Tibial artery (tissue), 4 donors: ENCODE measurements at regions not wholly inside any gene's neighbourhood (a gene's known extent, or its start where the extent isn't known, plus 50 kb on each side); places are given as distances from the start of the nearest gene placed in this dataset.

ENCODE experiments used
- DNase-seq, 2 donors: peaks; one replicate each; pipeline ENCODE4 v3.0.0-alpha.2; 2019
- H3K27ac ChIP-seq, 2 donors: fragments of 200-600 bp; sonication (generic) in 1 of 2; 1 replicate in 1 of 2; 2 replicates in 1 of 2; pipeline ENCODE4 v1.5.1; 2018 to 2019; ENCODE audit warnings: mild to moderate bottlenecking in 1 of 2
- H3K27me3 ChIP-seq, 2 donors: fragments of 200-600 bp; sonication (generic) in 1 of 2; one replicate each; pipeline versions ENCODE4 v1.5.1 to v1.6.0; 2016 to 2019
- H3K36me3 ChIP-seq, 3 donors: fragments of 200-600 bp; sonication (generic) in 2 of 3; one replicate each; pipeline ENCODE4 v1.5.1; 2016 to 2019; ENCODE audit warnings: mild to moderate bottlenecking in 2 of 3
- H3K4me1 ChIP-seq, 4 donors: fragments of 200-600 bp; sonication (generic) in 2 of 4; 1 replicate in 3 of 4; 2 replicates in 1 of 4; pipeline ENCODE4 v1.5.1; 2016 to 2019
- H3K4me3 ChIP-seq, 2 donors: fragments of 200-600 bp; sonication (generic) in 1 of 2; 1 replicate in 1 of 2; 2 replicates in 1 of 2; pipeline ENCODE4 v1.5.1; 2018 to 2019; ENCODE audit warnings: mild to moderate bottlenecking in 2 of 2
- H3K9me3 ChIP-seq, 3 donors: fragments of 200-600 bp; sonication (generic) in 1 of 3; one replicate each; pipeline ENCODE4 v1.5.1; 2016 to 2019
- intact Hi-C: fragments of 100-400 bp; cut with DNase I; formaldehyde crosslinking; loops from one replicate; pipeline ENCODE4 v1.15.0; 2023; ENCODE audit warnings: low total_unique reads
- TF ChIP-seq, protein P1 (sequence below), 2 experiments: fragments of 200-600 bp in 1 of 2; fragments of 450-650 bp in 1 of 2; IDR thresholded peaks; one replicate each; pipeline ENCODE4 v1.5.1; 2017 to 2019; ENCODE audit warnings: antibody characterized with exemption in 2 of 2, mild to moderate bottlenecking in 1 of 2, moderate library complexity in 1 of 2

DNA sequence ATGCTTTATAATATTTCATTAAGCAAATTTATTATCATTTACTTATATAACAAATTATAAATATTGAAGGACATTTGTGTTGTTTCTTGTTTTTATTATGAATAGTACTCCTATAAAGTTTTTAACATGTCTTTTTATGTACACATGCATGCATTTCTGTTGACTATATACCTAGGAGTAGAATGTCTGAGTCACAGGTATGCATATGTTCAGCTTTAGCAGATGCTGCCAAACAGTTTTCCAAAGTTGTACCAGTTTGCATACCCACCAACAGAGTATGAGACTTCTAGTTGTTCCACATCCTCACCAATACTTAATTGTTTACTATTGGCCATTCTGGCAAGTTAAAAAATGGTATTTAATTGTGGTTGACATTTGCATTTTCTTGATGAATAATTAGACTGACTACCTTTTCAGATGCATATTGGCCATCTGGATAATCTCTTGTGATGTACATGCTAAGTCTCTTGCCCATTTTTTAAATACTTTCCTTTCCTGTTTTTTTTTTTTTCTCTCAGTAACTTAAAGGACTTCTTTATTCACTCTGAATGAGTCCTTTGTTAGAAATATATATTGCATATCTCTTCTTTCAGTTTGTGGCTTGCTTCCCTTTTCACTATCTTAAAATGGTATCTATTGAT, 132.2 kb upstream of the TRIM2 start:
- no peaks in the 10 kb centered on the region for H3K36me3 ChIP-seq

DNA sequence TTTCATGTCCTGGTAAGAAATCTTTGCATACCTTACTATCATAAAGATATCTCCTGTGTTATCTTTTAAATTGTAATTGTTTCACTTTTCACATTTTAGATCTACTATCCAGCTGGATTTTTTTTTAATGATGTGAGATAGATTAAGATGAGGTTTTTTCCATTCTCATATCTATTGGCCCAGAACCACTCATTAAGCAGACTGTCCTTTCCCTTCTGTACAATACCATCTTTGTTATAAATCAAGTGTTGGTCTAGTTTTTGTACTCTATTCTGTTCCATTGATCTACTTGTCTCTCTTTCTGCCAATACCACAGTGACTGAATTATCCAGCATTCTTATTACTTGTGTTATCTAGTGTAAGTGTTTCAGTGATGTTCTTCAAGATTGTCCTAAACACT, 131.6 kb upstream of the TRIM2 start:
- Histone ChIP-seq H3K4me3 (no peak overlapping the region), H3K4me1 (no peaks in the 10 kb centered on the region), H3K27ac (no peak overlapping the region), H3K36me3 (no peaks in the 10 kb centered on the region), H3K9me3 (no peaks in the 10 kb centered on the region), H3K27me3 (no peaks in the 10 kb centered on the region)
- intact Hi-C loops = no loop called here
- TF ChIP-seq, protein P1, sequence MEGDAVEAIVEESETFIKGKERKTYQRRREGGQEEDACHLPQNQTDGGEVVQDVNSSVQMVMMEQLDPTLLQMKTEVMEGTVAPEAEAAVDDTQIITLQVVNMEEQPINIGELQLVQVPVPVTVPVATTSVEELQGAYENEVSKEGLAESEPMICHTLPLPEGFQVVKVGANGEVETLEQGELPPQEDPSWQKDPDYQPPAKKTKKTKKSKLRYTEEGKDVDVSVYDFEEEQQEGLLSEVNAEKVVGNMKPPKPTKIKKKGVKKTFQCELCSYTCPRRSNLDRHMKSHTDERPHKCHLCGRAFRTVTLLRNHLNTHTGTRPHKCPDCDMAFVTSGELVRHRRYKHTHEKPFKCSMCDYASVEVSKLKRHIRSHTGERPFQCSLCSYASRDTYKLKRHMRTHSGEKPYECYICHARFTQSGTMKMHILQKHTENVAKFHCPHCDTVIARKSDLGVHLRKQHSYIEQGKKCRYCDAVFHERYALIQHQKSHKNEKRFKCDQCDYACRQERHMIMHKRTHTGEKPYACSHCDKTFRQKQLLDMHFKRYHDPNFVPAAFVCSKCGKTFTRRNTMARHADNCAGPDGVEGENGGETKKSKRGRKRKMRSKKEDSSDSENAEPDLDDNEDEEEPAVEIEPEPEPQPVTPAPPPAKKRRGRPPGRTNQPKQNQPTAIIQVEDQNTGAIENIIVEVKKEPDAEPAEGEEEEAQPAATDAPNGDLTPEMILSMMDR (IDR thresholded peaks at IDR 0.05) = no peak
- DNase-seq = no peak

More for the DNA sequence above, 132.2 kb upstream of the TRIM2 start:
- no peaks in the 10 kb centered on the region for H3K4me1 ChIP-seq
- TF ChIP-seq, protein P1 (IDR thresholded peaks at IDR 0.05) = no peak
- no peak overlapping the region for H3K4me3 ChIP-seq
- H3K27me3 ChIP-seq = no peaks in the 10 kb centered on the region
- no peak overlapping the region for H3K27ac ChIP-seq
- intact Hi-C loops = no loop called here
- H3K9me3 ChIP-seq = no peaks in the 10 kb centered on the region
- DNase-seq = no peak

GRCh38 chr4:153074486-153074885, 129.8 kb upstream of the TRIM2 start:
- TF ChIP-seq, protein P1 (IDR thresholded peaks at IDR 0.05) = no peak
- H3K9me3 ChIP-seq = no peaks in the 10 kb centered on the region
- DNase-seq = no peak
- H3K27me3 ChIP-seq = no peaks in the 10 kb centered on the region
- no peaks in the 10 kb centered on the region for H3K36me3 ChIP-seq
- H3K4me1 ChIP-seq = no peaks in the 10 kb centered on the region
- intact Hi-C loops = no loop called here
- H3K4me3 ChIP-seq = no peak overlapping the region
- H3K27ac ChIP-seq = no peak overlapping the region

DNA sequence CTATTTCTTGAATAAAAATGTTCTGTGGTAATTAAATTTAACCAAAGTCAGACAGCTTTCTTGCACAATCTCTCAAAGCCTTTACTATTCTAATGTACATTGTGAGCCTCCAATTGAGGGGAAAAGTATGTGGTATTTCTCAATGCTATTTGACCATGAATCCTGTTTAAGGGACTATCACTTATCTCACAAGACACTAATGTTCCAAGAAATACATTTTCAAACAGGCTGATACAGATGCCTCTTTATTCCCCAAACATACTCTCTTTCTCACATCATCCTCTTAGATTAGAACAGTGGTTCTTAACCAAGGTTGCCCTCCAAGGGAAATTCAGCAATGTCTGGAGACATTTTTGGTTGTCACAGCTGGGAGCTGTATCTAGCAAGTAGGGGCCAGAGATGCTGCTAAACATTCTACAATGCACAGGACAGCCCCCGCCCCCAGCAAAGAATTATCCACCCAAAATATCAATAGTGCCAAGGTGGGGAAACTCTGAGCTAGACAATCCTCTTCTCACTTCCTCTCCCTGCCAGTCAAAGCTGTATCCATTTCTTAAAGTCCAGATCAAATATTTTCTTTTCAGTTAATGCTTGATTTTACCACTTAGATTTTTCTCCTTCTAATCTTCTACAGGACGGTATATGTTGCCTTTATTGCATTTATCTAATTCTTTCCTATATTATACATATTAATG, 129.2 kb upstream of the TRIM2 start:
- Histone ChIP-seq H3K9me3 (no peaks in the 10 kb centered on the region), H3K4me3 (no peak overlapping the region), H3K27me3 (no peaks in the 10 kb centered on the region), H3K27ac (no peak overlapping the region), H3K4me1 (no peaks in the 10 kb centered on the region), H3K36me3 (no peaks in the 10 kb centered on the region)
- TF ChIP-seq, protein P1 (IDR thresholded peaks at IDR 0.05) = no peak
- DNase-seq = no peak
- intact Hi-C loops = no loop called here

DNA sequence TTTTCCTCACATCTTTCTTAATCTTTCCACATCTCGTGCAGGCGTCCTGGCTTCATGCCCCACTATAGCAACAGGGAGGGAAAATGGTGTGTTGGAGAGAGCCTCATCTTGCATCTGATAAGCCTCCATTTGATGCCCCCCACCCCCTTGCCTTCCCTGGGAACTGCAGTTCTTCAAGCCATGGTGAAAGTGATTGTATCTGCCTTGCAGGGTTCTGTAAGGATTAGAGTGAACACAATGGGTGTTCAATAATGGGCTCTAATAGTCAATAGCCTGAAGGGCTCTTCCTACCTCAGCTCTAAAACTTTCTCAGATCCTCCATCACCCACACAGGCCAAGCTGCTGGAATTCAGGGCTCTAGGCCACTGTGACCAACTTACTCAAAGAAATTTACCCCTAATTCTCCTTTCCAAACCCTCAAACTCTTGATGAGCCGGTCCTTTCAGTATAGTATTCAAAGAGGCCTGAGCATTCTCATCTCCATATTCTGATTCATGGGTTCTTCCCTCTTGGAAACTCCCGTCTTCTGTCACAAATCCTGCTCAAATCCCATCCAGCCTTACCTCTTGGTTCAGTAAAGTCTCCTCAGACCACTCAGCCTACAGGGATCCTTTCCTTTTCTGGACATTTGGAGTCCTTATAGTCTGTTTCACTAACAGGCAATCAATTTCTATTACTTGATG, 128.3 kb upstream of the TRIM2 start:
- TF ChIP-seq, protein P1 (IDR thresholded peaks at IDR 0.05) = no peak
- no peak for DNase-seq
- H3K9me3 ChIP-seq = no peaks in the 10 kb centered on the region
- no peak overlapping the region for H3K27ac ChIP-seq
- no peaks in the 10 kb centered on the region for H3K27me3 ChIP-seq
- no peak overlapping the region for H3K4me3 ChIP-seq
- H3K36me3 ChIP-seq = no peaks in the 10 kb centered on the region
- intact Hi-C loops = no loop called here
- H3K4me1 ChIP-seq = no peaks in the 10 kb centered on the region
